Right hindlimb (tissue), 1 donor: ENCODE measurements at regions not wholly inside any gene's neighbourhood (a gene's known extent, or its start where the extent isn't known, plus 50 kb on each side); places are given as distances from the start of the nearest gene placed in this dataset.
A peak's percentile ranks its signal among the peaks of the same experiment; 100 is the strongest.

Experiments used
- DNase-seq: peaks from one replicate; pipeline ENCODE4 v3.0.0-alpha.2; 2018

DNA sequence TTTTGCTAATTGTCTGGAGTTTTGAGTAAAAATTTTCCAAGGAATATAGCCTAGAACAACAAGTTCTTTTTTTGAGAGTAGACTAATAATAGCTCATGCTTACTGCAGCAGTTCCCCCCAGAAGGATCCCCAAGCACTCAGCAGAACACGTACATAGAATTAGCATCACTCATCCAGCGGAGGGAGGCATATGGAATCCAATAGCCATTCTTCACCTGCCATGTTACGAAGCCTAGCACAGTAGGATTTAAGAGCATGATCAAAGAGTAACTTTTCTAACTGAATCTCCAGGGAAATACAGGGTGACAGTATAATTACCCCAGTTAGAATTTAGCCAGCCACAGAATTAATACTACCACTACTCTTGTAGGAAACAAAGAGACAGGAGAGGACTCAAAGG is 511.7 kb upstream of the NOX3 start:
- no peak for DNase-seq

- DNase-seq, result no peak
These were observed 508.9 kb upstream of the NOX3 start for GRCh38 chr6:155964544-155964943.

DNA sequence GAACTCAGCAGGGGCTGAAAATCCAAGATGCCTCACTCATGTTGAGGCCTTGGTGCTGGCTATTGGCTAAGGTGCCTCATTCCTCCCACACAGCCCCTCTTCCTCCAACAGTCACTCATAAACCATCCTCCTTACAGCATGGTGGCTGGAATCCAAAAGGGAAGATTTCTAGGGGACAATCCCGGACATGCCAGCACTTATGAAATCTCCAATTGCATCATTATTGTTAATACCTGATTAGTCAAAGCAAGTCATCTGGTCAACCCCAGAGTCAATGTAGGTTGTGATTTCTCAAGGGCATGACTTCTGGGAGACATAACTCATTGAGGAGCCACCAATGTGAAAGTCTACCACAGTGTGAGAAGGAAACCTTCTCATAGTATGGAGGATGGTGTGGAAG is 506.6 kb upstream of the NOX3 start:
- no peak for DNase-seq

DNA sequence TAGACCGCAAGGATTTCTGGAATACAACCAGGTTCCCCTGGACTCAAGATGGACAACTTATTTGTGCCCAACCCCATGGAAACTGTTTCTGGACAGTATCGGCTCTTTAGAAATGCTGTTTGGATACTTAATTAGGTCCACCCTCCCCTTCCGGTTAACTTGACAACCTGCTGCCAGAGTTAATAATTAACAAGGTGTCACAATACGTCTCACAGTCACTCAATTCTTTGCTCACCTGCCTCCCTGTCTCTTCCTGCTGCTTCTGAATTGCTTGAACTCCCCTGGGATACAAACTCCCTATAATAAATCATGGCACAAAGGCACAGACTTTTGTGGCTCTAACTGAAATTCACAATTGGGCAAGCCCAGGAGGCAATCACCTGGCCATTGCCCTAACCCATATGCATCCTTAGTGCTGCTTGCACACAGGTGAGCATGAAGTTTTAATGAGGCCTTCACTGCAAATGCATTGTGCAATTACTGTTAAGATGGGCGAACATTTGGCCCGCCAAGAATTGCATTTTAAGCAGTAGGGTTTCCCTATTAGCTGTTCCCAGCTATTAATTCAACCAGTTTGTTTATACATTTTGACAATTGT is 504.4 kb upstream of the NOX3 start:
- no peak for DNase-seq

GRCh38 chr6:155958550-155958949 is 502.9 kb upstream of the NOX3 start:
- no peak for DNase-seq

DNA sequence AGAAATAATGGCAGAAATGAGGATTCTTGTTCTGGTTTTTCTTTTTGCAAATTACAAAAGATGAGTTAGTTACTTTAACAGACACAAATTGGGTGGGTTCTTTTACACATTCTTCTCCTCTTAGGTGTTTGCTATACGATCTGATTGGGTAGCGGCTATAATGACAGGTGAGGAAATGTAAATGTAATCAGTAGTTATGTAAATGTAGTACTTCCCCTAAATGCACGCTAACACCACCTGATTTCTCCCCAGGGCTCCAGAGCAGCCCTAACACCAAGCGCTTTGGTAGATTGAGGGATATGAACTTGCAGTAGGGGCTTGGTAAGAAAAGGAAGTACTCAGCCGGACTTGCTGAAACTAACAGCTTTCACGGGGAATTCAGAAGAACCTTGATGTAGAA is 499.4 kb upstream of the NOX3 start:
- no peak for DNase-seq

DNA sequence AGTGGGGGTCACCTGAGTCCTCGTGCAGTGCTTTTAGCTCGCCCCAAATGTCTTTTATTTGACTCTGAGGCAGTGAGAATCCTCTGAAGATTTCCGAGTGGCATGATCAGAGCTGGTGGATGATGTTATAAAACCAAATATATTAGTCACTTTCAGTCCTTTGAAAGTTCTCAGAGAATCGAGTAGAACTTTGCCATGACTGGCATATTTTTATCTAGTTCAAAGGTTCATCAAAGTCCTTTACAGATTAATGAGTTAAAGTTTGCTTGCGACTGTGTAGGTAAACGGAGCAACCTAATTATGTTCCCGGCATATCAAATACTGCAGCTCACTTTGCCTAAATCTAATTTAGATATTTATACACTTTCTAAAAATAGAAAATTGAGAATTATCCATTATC is 498.5 kb upstream of the NOX3 start:
- DNase-seq, result no peak

GRCh38 chr6:155949256-155949655 is 493.6 kb upstream of the NOX3 start:
- no peak for DNase-seq

DNA sequence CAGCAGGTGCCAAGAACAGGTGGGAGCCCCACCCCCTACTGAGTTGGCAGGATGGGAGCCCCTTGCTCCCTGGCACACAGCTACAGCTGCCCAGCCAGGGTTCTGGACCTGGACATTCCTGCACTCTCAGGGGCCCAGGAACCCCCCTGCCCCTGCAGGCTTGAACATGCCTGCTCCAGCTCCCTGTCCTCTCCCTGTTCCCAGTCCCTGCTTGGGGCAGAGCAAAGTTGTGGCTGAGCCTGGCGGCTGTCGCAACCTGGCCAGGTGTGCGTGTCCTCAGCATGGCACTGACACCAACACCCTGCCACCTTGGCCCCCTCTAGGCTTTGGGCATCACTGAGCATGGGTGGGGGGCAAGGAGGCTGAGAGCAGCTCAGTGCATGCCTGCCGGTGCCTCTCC is 491.2 kb upstream of the NOX3 start:
- no peak for DNase-seq

DNA sequence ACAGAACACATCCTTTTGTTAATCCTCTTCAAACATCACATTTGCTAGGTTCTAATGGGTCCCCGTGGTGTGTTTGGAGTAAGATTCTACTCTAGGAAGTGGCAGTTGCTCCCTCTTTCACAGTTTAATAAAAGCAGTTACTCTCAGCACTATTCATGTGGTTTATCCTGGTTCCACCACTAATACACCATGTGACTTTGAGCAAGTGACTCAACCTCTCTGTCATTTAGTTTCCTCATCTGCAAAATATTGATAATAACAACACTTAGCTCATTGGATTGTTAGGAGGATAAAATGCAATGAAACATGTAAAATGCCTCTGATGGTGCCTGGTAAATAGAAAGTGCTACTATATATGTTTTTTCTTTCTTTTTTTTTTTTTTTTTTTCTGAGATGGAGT is 488.0 kb upstream of the NOX3 start:
- DNase-seq, result no peak

GRCh38 chr6:155939253-155939652 is 483.6 kb upstream of the NOX3 start:
- DNase-seq, result no peak

DNA sequence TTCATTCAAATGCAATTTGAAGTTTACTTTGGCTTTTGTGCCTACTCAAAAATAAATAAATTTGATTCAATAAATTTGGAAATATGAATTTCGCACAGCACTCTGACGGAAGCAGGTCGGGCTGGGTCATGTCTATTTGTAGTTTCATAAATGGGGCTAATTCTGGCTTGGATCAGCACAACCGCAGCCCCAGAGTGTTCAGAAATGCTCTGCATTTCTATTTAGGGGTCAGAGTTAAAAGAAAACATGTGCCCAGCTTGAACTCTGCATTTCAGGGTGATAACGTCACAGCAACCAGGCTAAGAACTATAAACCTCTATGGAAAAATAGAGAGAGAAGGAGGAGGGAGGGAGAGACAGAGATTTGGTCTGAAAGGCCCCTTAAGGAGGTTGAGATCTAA is 480.9 kb upstream of the NOX3 start:
- peak; percentile 23 for DNase-seq

GRCh38 chr6:155936127-155936526 is 480.5 kb upstream of the NOX3 start:
- no peak for DNase-seq

- no peak for DNase-seq
These were observed 461.4 kb upstream of the NOX3 start for GRCh38 chr6:155916846-155917624.

DNA sequence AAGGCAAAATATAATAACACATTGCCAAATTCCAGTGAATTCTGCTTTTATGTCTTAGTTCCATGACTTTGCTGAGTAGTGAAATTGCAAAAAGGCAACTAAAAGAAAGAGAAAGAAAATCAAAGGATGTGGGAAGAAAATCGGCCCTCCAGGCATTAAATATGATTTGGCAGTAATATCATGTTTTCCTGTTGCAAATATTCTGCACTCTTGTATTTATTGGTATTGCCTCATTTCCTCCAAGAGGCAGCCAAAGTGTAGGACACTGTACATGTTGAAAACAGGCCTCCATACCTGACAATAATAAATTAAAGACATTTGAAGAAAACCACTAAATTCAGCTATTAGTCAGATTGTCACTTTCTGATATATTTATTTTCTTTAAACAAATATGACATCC is 460.0 kb upstream of the NOX3 start:
- no peak for DNase-seq

DNA sequence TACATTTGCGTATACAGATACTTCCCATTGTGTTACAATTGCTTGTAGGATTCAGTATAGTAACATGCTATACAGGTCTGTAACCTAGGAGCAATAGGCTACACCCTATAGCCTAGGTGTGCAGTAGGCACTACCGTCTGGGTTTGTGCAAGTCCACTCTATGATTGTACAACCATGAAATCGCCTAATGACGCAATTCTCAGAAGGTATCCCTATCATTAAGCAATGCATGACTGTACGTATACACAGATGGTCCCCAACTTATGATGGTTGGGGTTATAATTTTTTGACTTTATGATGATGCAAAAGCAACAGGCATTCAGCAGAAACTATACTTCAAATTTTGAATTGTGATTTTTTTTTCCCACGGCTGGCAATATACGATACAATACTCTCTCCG is 458.2 kb upstream of the NOX3 start:
- DNase-seq, result no peak

GRCh38 chr6:155909710-155910109 is 454.1 kb upstream of the NOX3 start:
- DNase-seq, result no peak

DNA sequence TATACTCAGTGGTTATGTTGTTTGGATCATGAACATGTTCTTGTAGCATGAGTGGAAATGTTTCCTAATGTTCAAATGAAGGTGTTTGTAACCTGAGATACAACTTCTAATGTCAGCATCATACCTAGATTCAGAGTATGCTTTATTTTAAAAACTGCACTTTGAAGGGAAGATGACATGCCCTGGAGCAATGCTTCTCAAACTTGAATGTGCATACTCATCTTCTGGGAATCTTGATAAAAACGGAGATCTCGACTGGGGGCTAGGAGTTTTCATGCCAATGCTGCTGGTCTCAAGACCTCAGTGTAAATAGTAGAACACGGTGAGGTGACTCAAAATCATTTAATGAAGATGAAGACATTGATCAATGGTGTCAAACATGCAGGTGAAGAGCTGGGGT is 440.0 kb upstream of the NOX3 start:
- DNase-seq, result no peak

DNA sequence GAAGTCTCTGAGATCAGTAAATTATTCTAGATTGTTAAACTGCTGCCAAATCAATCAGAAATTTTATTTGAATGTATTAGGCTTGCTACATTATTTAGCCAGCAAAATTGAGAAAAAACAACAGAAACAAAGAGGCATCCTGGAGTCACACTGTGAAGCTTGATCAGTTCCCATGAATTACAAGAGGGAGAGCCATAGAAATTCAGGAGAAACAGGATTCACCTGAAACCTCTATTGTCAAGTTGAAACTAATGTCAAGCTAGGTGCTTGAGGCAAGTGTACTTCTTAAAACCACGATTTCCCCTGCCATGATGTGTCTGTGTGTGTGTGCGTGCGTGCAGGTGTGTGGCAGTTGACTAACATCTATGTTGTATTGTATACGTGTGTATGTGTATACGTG is 439.1 kb upstream of the NOX3 start:
- DNase-seq, result no peak

DNA sequence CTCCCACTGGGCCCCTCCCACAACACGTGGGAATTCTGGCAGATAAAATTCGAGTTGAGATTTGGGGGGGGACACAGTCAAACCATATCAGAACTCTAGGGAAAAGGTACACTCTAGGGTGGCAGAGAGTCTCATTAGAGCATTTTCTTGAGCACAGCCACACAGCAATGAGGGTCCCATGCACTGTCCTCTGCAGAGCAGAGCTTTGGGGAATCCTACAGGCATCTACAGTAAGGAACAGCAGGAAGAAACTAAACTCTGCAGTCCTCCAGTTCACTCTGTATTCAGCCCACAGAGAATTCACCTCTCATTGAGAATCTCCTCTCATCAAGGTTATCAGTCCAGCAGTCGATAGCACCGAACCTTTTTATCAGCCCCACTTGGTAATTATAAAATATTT is 438.6 kb upstream of the NOX3 start:
- no peak for DNase-seq

DNA sequence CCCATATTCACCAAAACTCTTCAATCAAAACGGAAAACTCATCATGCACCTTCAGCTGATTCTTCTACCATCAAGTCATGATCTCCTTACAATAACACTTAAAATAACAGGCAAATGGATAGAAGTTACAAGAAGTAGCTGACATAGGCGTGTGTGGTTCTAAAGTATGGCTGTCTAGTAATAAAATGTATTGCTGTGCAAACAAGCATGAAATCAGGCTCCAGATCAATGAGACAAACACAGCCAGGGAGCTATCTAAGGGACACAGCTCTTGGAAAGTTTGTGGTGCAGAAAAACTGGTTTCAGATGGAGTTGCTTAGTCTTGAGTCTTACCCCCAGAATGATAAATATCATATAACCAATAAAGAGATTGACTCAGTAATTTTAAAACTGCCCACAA is 434.8 kb upstream of the NOX3 start:
- DNase-seq, result no peak

- no peak for DNase-seq
These were observed 433.8 kb upstream of the NOX3 start for GRCh38 chr6:155889410-155889809.

DNA sequence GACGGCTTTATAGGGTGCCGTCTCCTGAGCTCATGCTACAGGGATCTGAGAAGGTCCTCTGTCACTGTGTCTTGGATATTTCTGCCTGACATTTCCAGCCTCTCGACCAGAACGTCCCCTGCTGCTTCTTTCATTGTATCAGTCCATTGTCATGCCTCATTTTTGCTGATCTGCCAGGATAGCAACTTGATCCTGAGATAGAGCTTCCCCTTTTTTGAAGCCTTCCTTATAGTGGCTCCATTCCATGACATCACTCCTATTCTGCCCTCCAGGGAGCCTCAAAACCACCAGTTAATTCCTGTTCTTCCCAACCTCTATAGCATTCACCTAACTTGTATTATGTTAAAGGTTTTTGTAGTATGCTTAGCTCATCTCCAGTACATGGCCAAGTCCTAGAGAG is 431.8 kb upstream of the NOX3 start:
- no peak for DNase-seq

DNA sequence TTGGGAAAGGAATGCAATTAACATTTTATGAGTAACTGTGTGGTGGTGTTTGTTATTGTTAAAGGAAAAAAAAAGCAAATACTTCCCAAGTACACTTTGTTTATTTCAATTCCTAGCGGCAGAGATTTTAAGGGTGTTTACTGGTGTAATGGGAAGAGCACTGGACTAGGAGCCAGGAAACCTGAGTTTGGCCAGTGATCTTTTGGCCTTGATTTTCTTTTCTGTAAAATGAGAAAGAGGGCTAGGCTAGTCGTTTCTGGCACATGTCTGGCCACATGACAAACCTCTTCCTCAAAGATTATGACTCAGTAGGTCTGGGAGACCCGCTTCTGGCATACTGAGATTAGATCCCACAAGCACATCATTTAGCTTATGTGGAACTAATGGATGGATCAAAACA is 428.1 kb upstream of the NOX3 start:
- DNase-seq, result no peak

DNA sequence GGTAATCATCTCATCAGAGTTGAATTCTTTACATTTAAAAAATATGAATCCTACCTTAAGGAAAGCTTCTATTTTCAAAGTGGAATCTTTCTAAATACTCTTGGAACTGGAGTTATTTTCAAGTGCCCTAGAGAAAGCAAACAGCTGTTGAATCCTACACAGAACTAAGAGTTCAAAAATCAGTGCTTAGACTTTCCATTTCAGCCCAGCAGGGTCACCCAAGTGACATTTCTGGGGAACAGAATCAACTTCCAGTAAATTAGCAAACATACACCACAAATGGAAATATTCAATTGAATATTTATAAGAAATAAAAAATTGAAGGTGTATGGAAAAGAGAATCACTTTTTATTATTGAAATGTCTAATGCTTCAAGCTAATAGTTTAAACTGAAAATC is 427.7 kb upstream of the NOX3 start:
- no peak for DNase-seq
